Peyer's patch (tissue), 4 donors: ENCODE measurements at regions not wholly inside any gene's neighbourhood (a gene's known extent, or its start where the extent isn't known, plus 50 kb on each side); places are given as distances from the start of the nearest gene placed in this dataset.

Experiments used
- CTCF ChIP-seq, 6 experiments: fragments of 450-650 bp in 4 of 6; fragments of 200-600 bp in 2 of 6; sonication (generic) in 1 of 6; IDR thresholded peaks; one replicate each; pipeline ENCODE4 v1.5.1; 2017 to 2019; ENCODE audit warnings: antibody characterized with exemption in 6 of 6, mild to moderate bottlenecking in 3 of 6, moderate library complexity in 1 of 6
- POLR2A ChIP-seq, 2 donors: fragments of 450-650 bp; IDR thresholded peaks; one replicate each; pipeline ENCODE4 v1.5.1; 2017; ENCODE audit warnings: antibody characterized with exemption in 2 of 2, mild to moderate bottlenecking in 2 of 2, moderate library complexity in 2 of 2

GRCh38 chr16:51877686-51878085 lies 669.3 kb downstream of the TOX3 start:
- TF ChIP-seq POLR2A (IDR thresholded peaks at IDR 0.05) (no peak), CTCF (IDR thresholded peaks at IDR 0.05) (no peak)
